Stimulated activated naive CD8-positive, alpha-beta T cell treated with anti-CD3 and anti-CD28 coated beads, Interleukin-15, Interleukin-2, amounts not matched to agents 100 ng/mL and 50 ng/mL, for 24 hours (primary cell): ENCODE measurements at regions not wholly inside any gene's neighbourhood (a gene's known extent, or its start where the extent isn't known, plus 50 kb on each side); places are given as distances from the start of the nearest gene placed in this dataset.

Experiments
- H3K27ac Mint-ChIP-seq: one replicate; pipeline ENCODE4 v1.8.0; 2021; ENCODE audit warnings: mild to moderate bottlenecking, mixed read lengths
- H3K27me3 Mint-ChIP-seq: one replicate; pipeline ENCODE4 v1.8.0; 2021; ENCODE audit warnings: mixed read lengths
- H3K36me3 Mint-ChIP-seq: one replicate; pipeline ENCODE4 v1.8.0; 2021; ENCODE audit warnings: low read depth, mixed read lengths
- H3K4me1 Mint-ChIP-seq: one replicate; pipeline ENCODE4 v1.8.0; 2021; ENCODE audit warnings: low read depth, mixed read lengths
- H3K4me3 Mint-ChIP-seq: one replicate; pipeline ENCODE4 v1.8.0; 2021; ENCODE audit warnings: mild to moderate bottlenecking, mixed read lengths
- H3K9me3 Mint-ChIP-seq: one replicate; pipeline ENCODE4 v1.8.0; 2021; ENCODE audit warnings: mixed read lengths

- no peaks in the 10 kb centered on the region for H3K36me3 Mint-ChIP-seq
- peaks cover 9% of the 10 kb centered on the region for H3K9me3 Mint-ChIP-seq
- H3K4me1 Mint-ChIP-seq = no peaks in the 10 kb centered on the region
- peaks cover 13% of the 10 kb centered on the region for H3K27me3 Mint-ChIP-seq
- H3K27ac Mint-ChIP-seq = no peak overlapping the region
- no peak overlapping the region for H3K4me3 Mint-ChIP-seq
Measured at GRCh38 chr7:17448479-17449423, 150.3 kb downstream of the AHR start.

DNA sequence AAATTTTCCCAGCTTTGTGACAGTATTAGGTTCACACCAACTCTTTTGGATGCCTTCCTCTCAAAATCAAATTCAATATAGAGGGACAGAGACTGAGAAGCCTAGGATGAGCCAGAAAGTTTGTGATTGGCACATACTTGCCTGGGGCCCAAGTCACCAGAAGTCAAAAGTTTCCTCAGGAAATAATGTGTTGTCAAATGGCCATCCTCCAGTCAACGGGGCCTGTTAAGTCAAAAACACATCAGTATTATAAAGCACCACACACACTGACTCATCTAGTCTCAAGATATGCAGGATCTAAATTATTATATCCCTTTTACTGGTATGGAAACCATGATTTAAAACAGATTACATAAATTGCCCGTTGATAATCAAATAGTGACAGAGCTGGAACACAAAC lies 158.1 kb downstream of the AHR start:
- H3K4me1 Mint-ChIP-seq = no peaks in the 10 kb centered on the region
- no peak overlapping the region for H3K27ac Mint-ChIP-seq
- no peaks in the 10 kb centered on the region for H3K36me3 Mint-ChIP-seq
- no peaks in the 10 kb centered on the region for H3K27me3 Mint-ChIP-seq
- peaks cover 13% of the 10 kb centered on the region for H3K9me3 Mint-ChIP-seq
- H3K4me3 Mint-ChIP-seq = no peak overlapping the region

GRCh38 chr7:17460001-17460400 lies 161.5 kb downstream of the AHR start:
- no peak overlapping the region for H3K27ac Mint-ChIP-seq
- H3K9me3 Mint-ChIP-seq = peaks cover 13% of the 10 kb centered on the region
- H3K4me3 Mint-ChIP-seq = no peak overlapping the region
- H3K4me1 Mint-ChIP-seq = peaks cover 4% of the 10 kb centered on the region
- H3K36me3 Mint-ChIP-seq = no peaks in the 10 kb centered on the region
- H3K27me3 Mint-ChIP-seq = no peaks in the 10 kb centered on the region

GRCh38 chr7:17460665-17461064 lies 162.2 kb downstream of the AHR start:
- H3K36me3 Mint-ChIP-seq = no peaks in the 10 kb centered on the region
- H3K27ac Mint-ChIP-seq = no peak overlapping the region
- no peak overlapping the region for H3K4me3 Mint-ChIP-seq
- H3K4me1 Mint-ChIP-seq = peaks cover 4% of the 10 kb centered on the region
- peaks cover 13% of the 10 kb centered on the region for H3K9me3 Mint-ChIP-seq
- no peaks in the 10 kb centered on the region for H3K27me3 Mint-ChIP-seq

DNA sequence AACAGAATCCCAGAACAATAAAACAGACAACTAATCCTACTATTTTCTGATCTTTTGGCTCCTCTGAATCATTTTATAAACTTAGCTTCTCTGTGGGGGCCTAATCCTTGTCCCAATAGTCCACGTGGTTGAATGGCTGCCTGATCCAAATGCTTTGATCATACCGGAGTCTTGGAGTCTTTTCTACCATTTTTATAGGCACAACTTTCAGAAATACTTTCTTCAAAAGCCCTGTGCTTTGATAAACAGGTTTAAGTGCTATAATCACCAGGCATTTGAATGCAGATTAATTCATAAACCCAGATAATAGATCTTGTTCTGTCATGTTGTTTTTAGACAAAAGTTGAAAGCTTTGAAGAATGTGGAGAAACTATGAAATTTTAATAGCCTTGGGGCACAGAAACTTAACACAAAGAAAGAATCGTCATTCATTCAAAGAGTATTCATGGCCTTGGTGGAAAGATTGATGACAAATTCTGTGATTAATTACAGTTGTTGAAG lies 163.7 kb downstream of the AHR start:
- peaks cover 13% of the 10 kb centered on the region for H3K9me3 Mint-ChIP-seq
- peaks cover 8% of the 10 kb centered on the region for H3K4me1 Mint-ChIP-seq
- no peaks in the 10 kb centered on the region for H3K36me3 Mint-ChIP-seq
- H3K4me3 Mint-ChIP-seq = no peak overlapping the region
- H3K27ac Mint-ChIP-seq = no peak overlapping the region
- peaks cover 8% of the 10 kb centered on the region for H3K27me3 Mint-ChIP-seq

DNA sequence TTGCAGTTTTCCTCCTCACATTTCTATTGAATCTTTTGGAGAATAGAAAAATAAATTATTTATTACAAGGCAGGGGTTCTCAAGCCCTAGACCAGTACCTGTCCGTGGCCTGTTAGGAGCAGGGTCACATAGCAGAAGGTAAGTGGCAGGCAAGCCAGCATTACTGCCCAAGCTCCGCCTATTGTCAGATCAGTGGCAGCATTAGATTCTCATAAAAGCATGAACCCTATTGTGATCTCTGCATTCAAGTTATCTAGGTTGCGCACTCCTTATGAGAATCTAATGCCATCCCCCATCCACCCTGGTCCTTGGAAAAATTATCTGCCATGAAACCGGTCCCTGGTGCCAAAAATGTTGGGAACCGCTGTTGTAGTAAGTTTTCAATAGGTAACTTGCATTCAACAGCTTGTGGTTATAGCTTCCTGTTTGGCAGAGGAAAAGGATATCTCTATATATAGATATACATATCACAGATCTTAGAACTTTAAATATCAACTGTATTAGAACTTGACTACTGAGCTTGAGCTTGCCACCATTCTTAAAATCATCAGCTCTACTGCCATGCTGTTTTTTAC lies 165.1 kb downstream of the AHR start:
- Mint-ChIP-seq H3K9me3 (peaks cover 4% of the 10 kb centered on the region), H3K4me1 (peaks cover 8% of the 10 kb centered on the region), H3K27ac (no peak overlapping the region), H3K27me3 (peaks cover 13% of the 10 kb centered on the region), H3K36me3 (no peaks in the 10 kb centered on the region), H3K4me3 (no peak overlapping the region)

DNA sequence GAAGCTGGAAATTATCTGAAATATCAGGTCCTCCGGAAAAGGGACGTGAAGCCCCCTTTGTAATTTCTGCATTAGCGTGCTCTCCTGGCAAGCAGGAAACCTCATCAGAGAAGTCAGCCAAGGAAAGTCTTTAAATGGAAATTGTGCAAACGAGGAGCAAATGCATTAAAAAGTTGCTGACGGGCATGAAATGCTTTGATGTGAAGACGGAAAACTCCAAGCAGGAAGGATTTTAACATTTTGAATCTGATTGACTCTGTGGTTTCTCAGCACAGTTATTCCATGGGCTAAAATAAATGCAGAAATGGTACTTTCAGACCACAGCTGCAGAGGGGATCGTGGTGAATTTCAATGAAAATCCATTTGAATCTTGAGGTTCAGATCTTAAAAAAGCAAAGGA lies 167.8 kb downstream of the AHR start:
- Mint-ChIP-seq H3K4me3 (no peak overlapping the region), H3K4me1 (peaks cover 8% of the 10 kb centered on the region), H3K36me3 (no peaks in the 10 kb centered on the region), H3K27me3 (peaks cover 13% of the 10 kb centered on the region), H3K9me3 (no peaks in the 10 kb centered on the region), H3K27ac (no peak overlapping the region)

- Mint-ChIP-seq H3K27ac (no peak overlapping the region), H3K4me3 (no peak overlapping the region)
Measured at GRCh38 chr7:17467386-17467945, 169.0 kb downstream of the AHR start.

DNA sequence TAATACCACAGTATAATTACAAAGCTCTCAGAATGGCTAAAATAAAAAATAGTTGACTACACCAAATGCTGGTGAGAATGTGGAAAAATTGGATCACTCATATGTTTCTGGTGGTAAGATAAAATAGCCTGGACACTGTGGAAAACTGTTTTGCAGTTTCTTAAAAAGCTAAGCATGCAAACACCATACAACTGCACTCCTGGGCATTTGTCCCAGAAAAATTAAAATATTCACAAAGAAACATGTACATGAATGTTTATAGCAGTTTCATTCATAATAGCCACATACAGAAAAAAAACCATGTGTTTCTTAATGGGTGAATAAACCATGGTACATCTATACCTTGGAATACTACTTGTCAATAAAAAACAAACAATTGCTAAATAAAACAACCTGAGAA lies 172.9 kb downstream of the AHR start:
- H3K4me1 Mint-ChIP-seq = peaks cover under 1% of the 10 kb centered on the region
- no peak overlapping the region for H3K4me3 Mint-ChIP-seq
- H3K27ac Mint-ChIP-seq = no peak overlapping the region
- no peaks in the 10 kb centered on the region for H3K9me3 Mint-ChIP-seq
- H3K27me3 Mint-ChIP-seq = peaks cover 9% of the 10 kb centered on the region
- no peaks in the 10 kb centered on the region for H3K36me3 Mint-ChIP-seq

More at GRCh38 chr7:17467386-17467945, 169.0 kb downstream of the AHR start:
- H3K9me3 Mint-ChIP-seq = no peaks in the 10 kb centered on the region
- peaks cover 13% of the 10 kb centered on the region for H3K27me3 Mint-ChIP-seq
- no peaks in the 10 kb centered on the region for H3K36me3 Mint-ChIP-seq
- peaks cover 8% of the 10 kb centered on the region for H3K4me1 Mint-ChIP-seq

- H3K27me3 Mint-ChIP-seq = peaks cover 2% of the 10 kb centered on the region
- H3K27ac Mint-ChIP-seq = no peak overlapping the region
- H3K36me3 Mint-ChIP-seq = no peaks in the 10 kb centered on the region
- no peak overlapping the region for H3K4me3 Mint-ChIP-seq
- H3K9me3 Mint-ChIP-seq = no peaks in the 10 kb centered on the region
- no peaks in the 10 kb centered on the region for H3K4me1 Mint-ChIP-seq
Measured at GRCh38 chr7:17472518-17472917, 174.1 kb downstream of the AHR start.

GRCh38 chr7:17472939-17473338 lies 174.5 kb downstream of the AHR start:
- H3K27me3 Mint-ChIP-seq = no peaks in the 10 kb centered on the region
- no peak overlapping the region for H3K27ac Mint-ChIP-seq
- no peaks in the 10 kb centered on the region for H3K36me3 Mint-ChIP-seq
- H3K9me3 Mint-ChIP-seq = no peaks in the 10 kb centered on the region
- H3K4me3 Mint-ChIP-seq = no peak overlapping the region
- H3K4me1 Mint-ChIP-seq = no peaks in the 10 kb centered on the region

DNA sequence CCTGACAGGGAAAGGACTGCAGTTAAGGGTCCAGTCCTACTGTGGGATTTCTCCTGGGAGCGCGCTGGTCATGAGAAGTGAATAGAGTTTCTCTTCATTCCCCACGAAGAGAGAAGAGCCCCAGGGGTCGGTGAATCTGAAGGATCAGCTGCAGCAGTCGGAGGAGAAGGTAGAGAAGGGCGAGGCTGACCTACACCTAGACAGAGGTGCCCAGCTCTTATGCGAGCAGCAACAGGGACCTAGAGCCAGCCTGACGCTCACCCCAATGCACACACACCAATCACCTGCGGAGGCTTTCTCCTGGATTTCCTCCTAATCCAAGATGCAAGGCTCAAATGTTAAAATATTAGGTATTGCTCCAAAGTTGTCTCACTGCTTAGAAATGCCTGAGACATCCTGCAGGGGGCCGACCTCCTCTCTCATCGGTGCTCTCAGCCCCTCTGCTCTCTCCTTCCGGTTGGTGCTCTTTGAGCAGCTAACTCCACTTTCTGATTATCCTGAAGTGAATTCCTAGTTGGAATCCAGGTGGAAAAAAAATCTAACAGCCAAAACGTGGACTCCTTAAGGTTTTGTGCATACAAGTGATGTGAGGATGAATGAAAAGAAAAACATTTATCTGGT lies 176.4 kb downstream of the AHR start:
- Mint-ChIP-seq H3K27me3 (no peaks in the 10 kb centered on the region), H3K4me3 (no peak overlapping the region), H3K9me3 (no peaks in the 10 kb centered on the region), H3K36me3 (no peaks in the 10 kb centered on the region), H3K27ac (no peak overlapping the region), H3K4me1 (no peaks in the 10 kb centered on the region)

DNA sequence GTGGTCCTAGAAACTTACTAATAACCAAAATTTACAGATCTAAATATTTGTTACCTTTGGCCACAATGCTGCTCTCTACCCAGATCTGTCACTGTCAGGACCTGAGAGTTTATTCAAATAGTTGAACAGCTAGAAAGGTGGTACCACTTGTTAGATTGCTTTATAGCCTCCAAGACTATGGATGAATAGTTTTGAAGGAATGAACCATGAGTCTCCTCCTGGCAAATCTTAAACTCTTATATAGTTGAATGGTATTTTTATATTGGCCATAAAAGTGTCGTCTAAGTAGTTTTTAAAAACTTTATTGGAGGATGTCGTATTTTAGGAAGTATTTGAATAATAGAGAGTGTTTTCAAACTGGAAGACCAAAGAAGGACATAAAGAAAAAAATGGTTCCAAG lies 178.7 kb downstream of the AHR start:
- Mint-ChIP-seq H3K27ac (no peak overlapping the region), H3K36me3 (no peaks in the 10 kb centered on the region), H3K27me3 (no peaks in the 10 kb centered on the region), H3K4me3 (no peak overlapping the region), H3K9me3 (no peaks in the 10 kb centered on the region), H3K4me1 (no peaks in the 10 kb centered on the region)

GRCh38 chr7:17481118-17481517 lies 182.7 kb downstream of the AHR start:
- Mint-ChIP-seq H3K36me3 (no peaks in the 10 kb centered on the region), H3K4me1 (no peaks in the 10 kb centered on the region)

DNA sequence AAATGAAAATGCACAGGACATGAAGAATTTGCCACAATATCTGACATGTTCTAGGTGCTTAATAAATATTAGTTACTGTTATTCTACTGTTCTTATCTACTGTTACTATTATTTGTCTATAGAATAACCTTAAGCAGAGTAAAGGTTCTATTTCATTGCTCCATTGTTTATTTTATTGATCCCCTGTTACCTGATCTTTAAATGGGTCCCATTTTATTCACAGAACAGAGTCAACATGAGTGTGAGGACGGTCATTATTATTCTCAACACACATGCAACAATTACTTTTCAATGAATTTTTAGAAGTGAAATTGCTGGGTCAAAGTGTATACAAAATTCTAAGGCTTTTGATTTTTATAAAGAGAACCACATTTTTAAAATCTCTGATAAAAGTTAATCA lies 186.9 kb downstream of the AHR start:
- Mint-ChIP-seq H3K27ac (no peak overlapping the region), H3K9me3 (peaks cover 7% of the 10 kb centered on the region), H3K4me3 (no peak overlapping the region), H3K36me3 (no peaks in the 10 kb centered on the region), H3K27me3 (no peaks in the 10 kb centered on the region), H3K4me1 (no peaks in the 10 kb centered on the region)

More at GRCh38 chr7:17481118-17481517, 182.7 kb downstream of the AHR start:
- Mint-ChIP-seq H3K27me3 (no peaks in the 10 kb centered on the region), H3K9me3 (peaks cover 7% of the 10 kb centered on the region), H3K4me3 (no peak overlapping the region), H3K27ac (no peak overlapping the region)
